A549 (cell line): ENCODE measurements at regions not wholly inside any gene's neighbourhood (a gene's known extent, or its start where the extent isn't known, plus 50 kb on each side); places are given as distances from the start of the nearest gene placed in this dataset.

Experiments used
- ATAC-seq, 2 experiments: fragments of 200-7000 bp in 1 of 2; fragments of >200 bp in 1 of 2; cut with Nextera tagmentation in 1 of 2; cut with Tn5 transposase in 1 of 2; 3 replicates each; pipeline versions ENCODE4 v1.8.0 to v1.9.1; 2018 to 2020; ENCODE audit warnings: mild to moderate bottlenecking in 1 of 2, moderate library complexity in 1 of 2
- CTCF ChIA-PET: fragments of 300-600 bp; sonication (Branson Sonifier 250); formaldehyde crosslinking; extraction: SDS; loops from one replicate; lab custom pipeline; 2021; ENCODE audit warnings: antibody characterized with exemption, inconsistent platforms; lab: Yijun Ruan, JAX
- POLR2A ChIA-PET: fragments of 350-600 bp; formaldehyde crosslinking; extraction: SDS; loops from one replicate; lab custom pipeline; 2021; ENCODE audit warnings: antibody characterized with exemption, inconsistent platforms; lab: Yijun Ruan, JAX
- DNase-seq, 2 experiments: peaks; one replicate each; pipeline versions ENCODE4 v3.0.0 to v3.0.0-alpha.2; 2011 to 2016; ENCODE audit warnings: low read depth in 1 of 2, low spot score in 1 of 2
- FAIRE-seq: peaks from 2 replicates; lab custom pipeline; 2011; peaks lifted over from hg19 to GRCh38; lab: Jason Lieb, UNC
- H3K27ac ChIP-seq, 2 experiments: fragments of >200 bp; sonication (Bioruptor Twin); formaldehyde crosslinking; 3 replicates each; pipeline ENCODE4 v1.5.1; 2016 to 2017
- H3K4me1 ChIP-seq: fragments of >200 bp; sonication (Bioruptor Twin); formaldehyde crosslinking; 3 replicates; pipeline ENCODE4 v1.6.1; 2016
- H3K4me2 ChIP-seq: fragments of >200 bp; sonication (Bioruptor Twin); formaldehyde crosslinking; 3 replicates; pipeline ENCODE4 v1.6.1; 2016
- H3K4me3 ChIP-seq: fragments of >200 bp; sonication (Bioruptor Twin); formaldehyde crosslinking; 3 replicates; pipeline ENCODE4 v1.5.1; 2016
- H3K9me3 ChIP-seq: fragments of >200 bp; sonication (Bioruptor Twin); formaldehyde crosslinking; 3 replicates; pipeline ENCODE4 v1.6.1; 2016
- CBX8 ChIP-seq: fragments of 200-600 bp; sonication (generic); IDR thresholded peaks from 2 replicates; pipeline ENCODE4 v1.6.1; 2016
- CHD2 ChIP-seq: fragments of 150-350 bp; IDR thresholded peaks from 2 replicates; pipeline ENCODE4 v1.6.1; 2014; ENCODE audit warnings: low read length; ENCODE audit not compliant: partially characterized antibody
- HOXB13 ChIP-seq: fragments of 250-450 bp; sonication (Bioruptor Pico); IDR thresholded peaks from 2 replicates; pipeline ENCODE4 v1.5.0; 2020; ENCODE audit warnings: low read depth, mild to moderate bottlenecking, moderate library complexity
- HOXB5 ChIP-seq: fragments of 250-450 bp; sonication (Bioruptor Pico); IDR thresholded peaks from 2 replicates; pipeline ENCODE4 v1.5.0; 2020; ENCODE audit warnings: mild to moderate bottlenecking, moderate library complexity
- KDM5A ChIP-seq: fragments of 200-600 bp; sonication (generic); IDR thresholded peaks from 2 replicates; pipeline ENCODE4 v1.6.1; 2016; ENCODE audit warnings: antibody characterized with exemption, mild to moderate bottlenecking
- NPAS2 ChIP-seq: fragments of 250-450 bp; sonication (Bioruptor Pico); IDR thresholded peaks from 2 replicates; pipeline ENCODE4 v1.8.0; 2022; ENCODE audit warnings: mild to moderate bottlenecking, moderate library complexity, borderline replicate concordance
- PHF8 ChIP-seq: fragments of 200-600 bp; sonication (generic); IDR thresholded peaks from 2 replicates; pipeline ENCODE4 v1.6.1; 2016; ENCODE audit warnings: low read depth, mild to moderate bottlenecking, antibody characterized with exemption, moderate library complexity, borderline replicate concordance
- RFX5 ChIP-seq: fragments of 450-650 bp; IDR thresholded peaks from 2 replicates; pipeline ENCODE4 v1.7.1; 2014; ENCODE audit warnings: antibody characterized with exemption, mild to moderate bottlenecking, moderate library complexity
- SMC3 ChIP-seq: fragments of >200 bp; sonication (Bioruptor Twin); formaldehyde crosslinking; IDR thresholded peaks from 3 replicates; pipeline ENCODE4 v1.6.1; 2018; ENCODE audit warnings: inconsistent platforms
- WGBS: methylation state at CpG from one replicate; pipeline ENCODE4 v1.1.6; 2017; ENCODE audit errors: missing lambda C conversion rate; 5-methylcytosine and 5-hydroxymethylcytosine counted together
- TF ChIP-seq, protein P1 (sequence below): fragments of 150-350 bp; IDR thresholded peaks from 2 replicates; pipeline ENCODE4 v1.6.1; 2014; ENCODE audit warnings: low read depth, mild to moderate bottlenecking, low read length
- TF ChIP-seq, protein P2 (sequence below): fragments of 250-450 bp; sonication (Bioruptor Pico); IDR thresholded peaks from 2 replicates; pipeline ENCODE4 v1.5.0; 2020; ENCODE audit warnings: low read depth, mild to moderate bottlenecking, moderate library complexity
- TF ChIP-seq, protein P3 (sequence below): fragments of >200 bp; sonication (Bioruptor Twin); formaldehyde crosslinking; IDR thresholded peaks from 3 replicates; pipeline ENCODE4 v1.6.1; 2016
- TF ChIP-seq, protein P4 (sequence below): IDR thresholded peaks from 2 replicates; pipeline ENCODE4 v1.6.1; 2012
- TF ChIP-seq, protein P5 (sequence below): fragments of 450-650 bp; IDR thresholded peaks from 2 replicates; pipeline ENCODE4 v1.6.1; 2014; ENCODE audit warnings: antibody characterized with exemption
- TF ChIP-seq, protein P6 (sequence below): IDR thresholded peaks from 2 replicates; pipeline ENCODE4 v1.6.1; 2012; ENCODE audit warnings: low read depth, borderline replicate concordance

DNA sequence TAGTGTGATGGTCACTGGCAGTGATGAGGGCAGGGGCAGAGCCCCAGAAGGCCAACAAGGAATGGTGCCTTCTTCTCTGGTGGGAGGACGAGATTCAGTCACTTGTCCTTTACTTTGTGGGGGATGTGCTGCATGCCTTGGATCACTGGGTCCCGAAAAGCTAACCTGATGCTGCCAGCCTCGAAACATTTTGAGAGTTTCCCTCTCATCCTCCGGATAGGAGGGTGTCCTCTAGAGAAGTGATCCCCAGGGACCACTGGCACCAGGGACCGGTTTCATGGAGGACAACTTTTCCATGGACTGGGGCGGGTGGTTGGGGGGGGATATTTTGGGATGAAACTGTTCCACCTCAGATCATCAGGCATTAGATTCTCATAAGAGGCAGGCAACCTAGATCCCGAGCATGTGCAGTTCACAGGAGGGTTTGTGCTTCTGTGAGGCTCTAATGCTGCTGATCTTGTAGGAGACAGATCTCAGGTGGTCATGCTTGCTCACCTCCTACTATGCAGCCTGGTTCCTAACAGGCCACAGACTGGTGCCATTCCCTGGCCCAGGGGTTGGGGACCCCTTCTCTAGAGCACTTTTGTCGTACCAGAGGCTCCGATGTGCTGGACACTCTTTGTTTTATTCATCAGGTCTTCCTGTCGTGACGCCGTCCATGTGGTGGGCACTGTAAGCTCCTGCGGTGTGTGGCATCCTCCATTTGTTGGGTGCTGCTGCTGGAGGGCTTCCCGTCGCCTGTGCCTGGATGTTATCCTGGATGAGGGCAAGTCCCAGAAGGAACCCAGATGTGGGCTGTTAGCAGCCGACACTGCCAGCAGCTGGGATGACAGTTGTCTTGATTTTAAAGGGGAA, 68.5 kb upstream of the HDAC4 start:
- ChIA-PET CTCF (interaction anchor here (0.6 kb wide), 1 partner anchor 410 kb away, joined by 3 read pairs; no protein-coding TSS in a partner anchor), POLR2A (no interaction called here)
- Histone ChIP-seq H3K9me3 (peaks cover 6% of the 10 kb centered on the region; the same call in 1 of the 3 replicates), H3K4me2 (no peak overlapping the region), H3K4me3 (no peak overlapping the region), H3K4me1 (peaks cover 13% of the 10 kb centered on the region), H3K27ac (no peak overlapping the region)
- no peak for ATAC-seq
- DNase-seq = no peak
- no peak for FAIRE-seq
- 60% methylated on average over 15 of the region's 16 CpGs for WGBS
- TF ChIP-seq SMC3 (no peak), HOXB5 (no peak), CBX8 (no peak), PHF8 (no peak), KDM5A (no peak), NPAS2 (CRISPR knock-in tag) (no peak)
- TF ChIP-seq, protein P1, sequence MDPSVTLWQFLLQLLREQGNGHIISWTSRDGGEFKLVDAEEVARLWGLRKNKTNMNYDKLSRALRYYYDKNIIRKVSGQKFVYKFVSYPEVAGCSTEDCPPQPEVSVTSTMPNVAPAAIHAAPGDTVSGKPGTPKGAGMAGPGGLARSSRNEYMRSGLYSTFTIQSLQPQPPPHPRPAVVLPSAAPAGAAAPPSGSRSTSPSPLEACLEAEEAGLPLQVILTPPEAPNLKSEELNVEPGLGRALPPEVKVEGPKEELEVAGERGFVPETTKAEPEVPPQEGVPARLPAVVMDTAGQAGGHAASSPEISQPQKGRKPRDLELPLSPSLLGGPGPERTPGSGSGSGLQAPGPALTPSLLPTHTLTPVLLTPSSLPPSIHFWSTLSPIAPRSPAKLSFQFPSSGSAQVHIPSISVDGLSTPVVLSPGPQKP = no peak
- TF ChIP-seq, protein P2, sequence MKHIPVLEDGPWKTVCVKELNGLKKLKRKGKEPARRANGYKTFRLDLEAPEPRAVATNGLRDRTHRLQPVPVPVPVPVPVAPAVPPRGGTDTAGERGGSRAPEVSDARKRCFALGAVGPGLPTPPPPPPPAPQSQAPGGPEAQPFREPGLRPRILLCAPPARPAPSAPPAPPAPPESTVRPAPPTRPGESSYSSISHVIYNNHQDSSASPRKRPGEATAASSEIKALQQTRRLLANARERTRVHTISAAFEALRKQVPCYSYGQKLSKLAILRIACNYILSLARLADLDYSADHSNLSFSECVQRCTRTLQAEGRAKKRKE (CRISPR knock-in tag) = no peak
- TF ChIP-seq, protein P3, sequence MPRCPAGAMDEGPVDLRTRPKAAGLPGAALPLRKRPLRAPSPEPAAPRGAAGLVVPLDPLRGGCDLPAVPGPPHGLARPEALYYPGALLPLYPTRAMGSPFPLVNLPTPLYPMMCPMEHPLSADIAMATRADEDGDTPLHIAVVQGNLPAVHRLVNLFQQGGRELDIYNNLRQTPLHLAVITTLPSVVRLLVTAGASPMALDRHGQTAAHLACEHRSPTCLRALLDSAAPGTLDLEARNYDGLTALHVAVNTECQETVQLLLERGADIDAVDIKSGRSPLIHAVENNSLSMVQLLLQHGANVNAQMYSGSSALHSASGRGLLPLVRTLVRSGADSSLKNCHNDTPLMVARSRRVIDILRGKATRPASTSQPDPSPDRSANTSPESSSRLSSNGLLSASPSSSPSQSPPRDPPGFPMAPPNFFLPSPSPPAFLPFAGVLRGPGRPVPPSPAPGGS = no peak
- TF ChIP-seq, protein P4, sequence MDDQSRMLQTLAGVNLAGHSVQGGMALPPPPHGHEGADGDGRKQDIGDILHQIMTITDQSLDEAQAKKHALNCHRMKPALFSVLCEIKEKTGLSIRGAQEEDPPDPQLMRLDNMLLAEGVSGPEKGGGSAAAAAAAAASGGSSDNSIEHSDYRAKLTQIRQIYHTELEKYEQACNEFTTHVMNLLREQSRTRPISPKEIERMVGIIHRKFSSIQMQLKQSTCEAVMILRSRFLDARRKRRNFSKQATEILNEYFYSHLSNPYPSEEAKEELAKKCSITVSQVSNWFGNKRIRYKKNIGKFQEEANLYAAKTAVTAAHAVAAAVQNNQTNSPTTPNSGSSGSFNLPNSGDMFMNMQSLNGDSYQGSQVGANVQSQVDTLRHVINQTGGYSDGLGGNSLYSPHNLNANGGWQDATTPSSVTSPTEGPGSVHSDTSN = no peak

DNA sequence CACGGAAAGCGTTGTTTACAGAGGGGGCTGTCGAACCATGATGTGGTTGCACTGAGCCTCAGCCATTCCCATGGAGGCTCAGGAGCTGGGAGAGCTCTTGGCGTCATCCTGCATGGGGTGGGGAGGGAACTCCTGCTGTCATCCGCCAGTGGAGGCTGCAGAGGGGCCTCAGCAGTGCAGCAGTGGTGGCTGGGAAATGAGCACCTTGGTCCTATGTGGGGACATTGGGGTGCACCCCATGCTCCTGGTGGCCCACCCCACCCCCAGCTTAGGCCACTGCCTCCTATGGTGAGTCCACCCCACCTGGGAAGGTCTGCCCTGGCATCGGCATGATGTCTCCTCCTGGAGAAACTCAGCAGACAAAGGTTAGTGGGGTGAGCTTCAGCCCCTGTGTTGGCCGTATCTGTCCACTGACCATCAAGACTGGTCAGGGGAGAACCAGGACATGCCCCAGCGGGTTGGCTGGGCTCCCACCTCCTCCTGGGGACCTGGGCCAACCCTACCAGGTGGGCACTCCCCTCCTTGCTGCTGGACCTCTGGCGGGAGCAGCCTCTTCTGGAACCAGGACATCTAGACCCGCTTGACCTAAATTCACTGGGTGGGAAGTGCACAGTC, 67.8 kb upstream of the HDAC4 start:
- H3K4me1 ChIP-seq = peaks cover 13% of the 10 kb centered on the region
- peaks cover 6% of the 10 kb centered on the region; the same call in 1 of the 3 replicates for H3K9me3 ChIP-seq
- H3K27ac ChIP-seq = no peak overlapping the region
- DNase-seq (no peak), FAIRE-seq (no peak), ATAC-seq (no peak)
- TF ChIP-seq, protein P5, sequence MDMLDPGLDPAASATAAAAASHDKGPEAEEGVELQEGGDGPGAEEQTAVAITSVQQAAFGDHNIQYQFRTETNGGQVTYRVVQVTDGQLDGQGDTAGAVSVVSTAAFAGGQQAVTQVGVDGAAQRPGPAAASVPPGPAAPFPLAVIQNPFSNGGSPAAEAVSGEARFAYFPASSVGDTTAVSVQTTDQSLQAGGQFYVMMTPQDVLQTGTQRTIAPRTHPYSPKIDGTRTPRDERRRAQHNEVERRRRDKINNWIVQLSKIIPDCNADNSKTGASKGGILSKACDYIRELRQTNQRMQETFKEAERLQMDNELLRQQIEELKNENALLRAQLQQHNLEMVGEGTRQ = no peak
- TF ChIP-seq, protein P6, sequence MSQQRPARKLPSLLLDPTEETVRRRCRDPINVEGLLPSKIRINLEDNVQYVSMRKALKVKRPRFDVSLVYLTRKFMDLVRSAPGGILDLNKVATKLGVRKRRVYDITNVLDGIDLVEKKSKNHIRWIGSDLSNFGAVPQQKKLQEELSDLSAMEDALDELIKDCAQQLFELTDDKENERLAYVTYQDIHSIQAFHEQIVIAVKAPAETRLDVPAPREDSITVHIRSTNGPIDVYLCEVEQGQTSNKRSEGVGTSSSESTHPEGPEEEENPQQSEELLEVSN = no peak
- TF ChIP-seq RFX5 (no peak), HOXB13 (no peak), CHD2 (no peak)
- TF ChIP-seq, protein P3 = no peak
- CTCF ChIA-PET = no interaction called here
- WGBS = 47% methylated on average over 7 of the region's 10 CpGs
- H3K4me2 ChIP-seq = no peak overlapping the region
- H3K4me3 ChIP-seq = no peak overlapping the region
- POLR2A ChIA-PET = no interaction called here
